Liver (tissue), 8 donors: ENCODE measurements at regions not wholly inside any gene's neighbourhood (a gene's known extent, or its start where the extent isn't known, plus 50 kb on each side); places are given as distances from the start of the nearest gene placed in this dataset.

Source experiments
- DNase-seq: peaks from one replicate; pipeline ENCODE4 v3.0.0-alpha.2; 2017; ENCODE audit warnings: low spot score
- H3K27ac ChIP-seq, 2 donors: one replicate each; pipeline ENCODE4 v1.7.0; 2013; ENCODE audit warnings: inconsistent platforms in 2 of 2, low read length in 2 of 2, control low read depth in 1 of 2, low read depth in 1 of 2, mild to moderate bottlenecking in 1 of 2
- H3K27me3 ChIP-seq, 4 donors: one replicate each; pipeline versions ENCODE4 v1.6.1 to v1.7.0; 2013; ENCODE audit warnings: low read length in 3 of 4, inconsistent platforms in 1 of 4, mild to moderate bottlenecking in 1 of 4, moderate library complexity in 1 of 4; ENCODE audit not compliant: control insufficient read depth in 4 of 4, insufficient read depth in 4 of 4
- H3K36me3 ChIP-seq, 4 donors: one replicate each; pipeline versions ENCODE4 v1.6.1 to v1.7.0; 2013; ENCODE audit warnings: low read length in 3 of 4, mild to moderate bottlenecking in 3 of 4, low read depth in 1 of 4, moderate library complexity in 1 of 4; ENCODE audit not compliant: control insufficient read depth in 4 of 4, insufficient read depth in 3 of 4
- H3K4me1 ChIP-seq, 4 donors: one replicate each; pipeline versions ENCODE4 v1.6.1 to v1.7.0; 2013; ENCODE audit warnings: low read length in 3 of 4, mild to moderate bottlenecking in 3 of 4, moderate library complexity in 1 of 4; ENCODE audit not compliant: control insufficient read depth in 4 of 4, insufficient read depth in 4 of 4
- H3K4me3 ChIP-seq, 3 donors: one replicate each; pipeline versions ENCODE4 v1.6.1 to v1.7.0; 2013; ENCODE audit warnings: low read length in 3 of 3, control low read depth in 1 of 3, low read depth in 1 of 3, mild to moderate bottlenecking in 1 of 3
- H3K9ac ChIP-seq, 2 donors: one replicate each; pipeline ENCODE4 v1.7.0; 2013; ENCODE audit warnings: low read length in 2 of 2, mild to moderate bottlenecking in 2 of 2, moderate library complexity in 2 of 2, control low read depth in 1 of 2, low read depth in 1 of 2
- H3K9me3 ChIP-seq, 4 donors: one replicate each; pipeline versions ENCODE4 v1.6.1 to v1.7.0; 2013; ENCODE audit warnings: low read length in 3 of 4; ENCODE audit not compliant: control insufficient read depth in 4 of 4
- EGR1 ChIP-seq, 2 donors: IDR thresholded peaks; 2 replicates each; pipeline ENCODE4 v1.6.1; 2016 to 2018; ENCODE audit warnings: antibody characterized with exemption in 2 of 2, low read depth in 2 of 2
- FOXA1 ChIP-seq: IDR thresholded peaks from 2 replicates; pipeline ENCODE4 v1.6.1; 2016; ENCODE audit warnings: antibody characterized with exemption
- FOXA2 ChIP-seq: IDR thresholded peaks from 2 replicates; pipeline ENCODE4 v1.6.1; 2016; ENCODE audit warnings: antibody characterized with exemption
- GABPA ChIP-seq, 2 donors: IDR thresholded peaks in 1 of 2; conservative IDR thresholded peaks in 1 of 2; 2 replicates each; pipeline ENCODE4 v1.6.1; 2016; ENCODE audit warnings: antibody characterized with exemption in 2 of 2, mild to moderate bottlenecking in 1 of 2, moderate library complexity in 1 of 2
- HNF4A ChIP-seq, 2 donors: conservative IDR thresholded peaks; 2 replicates each; pipeline ENCODE4 v1.6.1; 2016; ENCODE audit warnings: antibody characterized with exemption in 2 of 2, mild to moderate bottlenecking in 2 of 2
- HNF4G ChIP-seq: IDR thresholded peaks from 2 replicates; pipeline ENCODE4 v1.6.1; 2016; ENCODE audit warnings: antibody characterized with exemption
- JUND ChIP-seq, 2 donors: IDR thresholded peaks; 2 replicates each; pipeline ENCODE4 v1.6.1; 2016; ENCODE audit warnings: antibody characterized with exemption in 2 of 2
- NR2F2 ChIP-seq: IDR thresholded peaks from 2 replicates; pipeline ENCODE4 v1.6.1; 2016; ENCODE audit warnings: antibody characterized with exemption
- RAD21 ChIP-seq, 2 donors: IDR thresholded peaks; 2 replicates each; pipeline ENCODE4 v1.6.1; 2016; ENCODE audit warnings: antibody characterized with exemption in 2 of 2, mild to moderate bottlenecking in 2 of 2
- RXRA ChIP-seq, 2 donors: IDR thresholded peaks; 2 replicates each; pipeline ENCODE4 v1.6.1; 2017 to 2018; ENCODE audit warnings: antibody characterized with exemption in 2 of 2, mild to moderate bottlenecking in 1 of 2
- SP1 ChIP-seq: IDR thresholded peaks from 2 replicates; pipeline ENCODE4 v1.6.1; 2018; ENCODE audit warnings: antibody characterized with exemption, mild to moderate bottlenecking
- TAF1 ChIP-seq: conservative IDR thresholded peaks from 2 replicates; pipeline ENCODE4 v1.6.1; 2016; ENCODE audit warnings: antibody characterized with exemption, mild to moderate bottlenecking
- YY1 ChIP-seq: IDR thresholded peaks from 2 replicates; pipeline ENCODE4 v1.6.1; 2016; ENCODE audit warnings: antibody characterized with exemption, mild to moderate bottlenecking
- WGBS: extraction: QIAGEN DNeasy Blood & Tissue Kit; methylation state at CpG from one replicate; pipeline ENCODE4 v1.1.7; 2013; 5-methylcytosine and 5-hydroxymethylcytosine counted together
- TF ChIP-seq, protein P1 (sequence below): IDR thresholded peaks from 2 replicates; pipeline ENCODE4 v1.6.1; 2016; ENCODE audit warnings: antibody characterized with exemption
- TF ChIP-seq, protein P2 (sequence below): IDR thresholded peaks from 2 replicates; pipeline ENCODE4 v1.6.1; 2016; ENCODE audit warnings: antibody characterized with exemption
- TF ChIP-seq, protein P3 (sequence below): IDR thresholded peaks from 2 replicates; pipeline ENCODE4 v1.6.1; 2016; ENCODE audit warnings: antibody characterized with exemption, mild to moderate bottlenecking
- TF ChIP-seq, protein P4 (sequence below): IDR thresholded peaks from 2 replicates; pipeline ENCODE4 v1.6.1; 2016; ENCODE audit warnings: antibody characterized with exemption
- TF ChIP-seq, protein P5 (sequence below): fragments of 150-350 bp; IDR thresholded peaks from 2 replicates; pipeline ENCODE4 v1.5.1; 2017; ENCODE audit warnings: improper control_type of control experiment, low read depth, low read length; ENCODE audit not compliant: missing input control
- donor health status: healthy.
- donor health status: healthy.
- donor health status: healthy.
- donor health status: healthy.
- donor health status: healthy.

DNA sequence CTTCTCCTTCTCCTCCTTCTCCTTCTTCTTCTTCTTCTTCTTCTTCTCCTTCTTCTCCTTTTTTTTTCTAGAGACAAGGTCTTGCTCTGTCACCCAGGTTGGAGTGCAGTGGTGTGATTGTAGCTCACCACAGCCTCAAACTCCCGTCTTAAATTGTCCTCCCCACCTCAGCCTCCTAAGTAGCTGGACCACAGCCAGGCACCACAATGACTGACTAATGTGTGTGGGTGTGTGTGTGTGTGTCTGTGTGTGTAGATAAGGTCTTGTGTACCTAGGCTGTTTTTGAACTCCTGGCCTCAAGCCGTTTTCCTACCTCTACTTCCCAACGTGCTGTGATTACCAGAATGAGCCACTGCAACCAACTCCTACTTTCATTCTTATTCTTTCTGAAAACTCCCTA lies 390.9 kb downstream of the ADAM29 start (continued):
- TF ChIP-seq TAF1 (no peak), GABPA (IDR thresholded peaks at IDR 0.05 in 1 of 2, conservative IDR thresholded peaks at IDR 0.05 in 1 of 2) (no peak), EGR1 (IDR thresholded peaks at IDR 0.05; ENCODE audit: low read depth in 2 of 2) (no peak)

DNA sequence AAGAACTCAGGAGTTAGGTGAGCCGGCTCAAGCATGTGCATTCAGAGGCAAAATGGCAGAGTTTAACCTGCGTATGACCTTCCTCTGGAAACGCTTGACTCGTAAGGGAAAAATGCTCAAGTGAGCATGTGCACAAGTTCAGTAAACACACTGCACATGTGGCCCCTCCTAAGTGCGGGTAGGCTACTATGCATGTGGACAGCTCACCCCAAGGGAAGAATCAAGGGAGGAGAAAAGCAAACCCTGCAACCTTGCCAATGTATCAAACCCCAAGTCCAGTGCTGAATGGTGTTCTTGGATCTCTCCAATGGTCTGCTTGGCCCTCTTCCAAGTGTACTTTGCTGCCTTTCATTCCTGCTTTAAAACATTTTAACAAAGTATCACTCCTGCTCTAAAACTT lies 407.1 kb downstream of the ADAM29 start:
- H3K4me3 ChIP-seq = no peak overlapping the region
- DNase-seq = no peak
- WGBS = 85% methylated on average over 5 of the region's 5 CpGs
- no peaks in the 10 kb centered on the region for H3K4me1 ChIP-seq
- TF ChIP-seq GABPA (IDR thresholded peaks at IDR 0.05 in 1 of 2, conservative IDR thresholded peaks at IDR 0.05 in 1 of 2) = no peak
- TF ChIP-seq, protein P1, sequence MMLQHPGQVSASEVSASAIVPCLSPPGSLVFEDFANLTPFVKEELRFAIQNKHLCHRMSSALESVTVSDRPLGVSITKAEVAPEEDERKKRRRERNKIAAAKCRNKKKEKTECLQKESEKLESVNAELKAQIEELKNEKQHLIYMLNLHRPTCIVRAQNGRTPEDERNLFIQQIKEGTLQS = no peak
- TF ChIP-seq HNF4A (conservative IDR thresholded peaks at IDR 0.05) = no peak
- TF ChIP-seq NR2F2 = no peak
- TF ChIP-seq TAF1 = no peak
- TF ChIP-seq, protein P2, sequence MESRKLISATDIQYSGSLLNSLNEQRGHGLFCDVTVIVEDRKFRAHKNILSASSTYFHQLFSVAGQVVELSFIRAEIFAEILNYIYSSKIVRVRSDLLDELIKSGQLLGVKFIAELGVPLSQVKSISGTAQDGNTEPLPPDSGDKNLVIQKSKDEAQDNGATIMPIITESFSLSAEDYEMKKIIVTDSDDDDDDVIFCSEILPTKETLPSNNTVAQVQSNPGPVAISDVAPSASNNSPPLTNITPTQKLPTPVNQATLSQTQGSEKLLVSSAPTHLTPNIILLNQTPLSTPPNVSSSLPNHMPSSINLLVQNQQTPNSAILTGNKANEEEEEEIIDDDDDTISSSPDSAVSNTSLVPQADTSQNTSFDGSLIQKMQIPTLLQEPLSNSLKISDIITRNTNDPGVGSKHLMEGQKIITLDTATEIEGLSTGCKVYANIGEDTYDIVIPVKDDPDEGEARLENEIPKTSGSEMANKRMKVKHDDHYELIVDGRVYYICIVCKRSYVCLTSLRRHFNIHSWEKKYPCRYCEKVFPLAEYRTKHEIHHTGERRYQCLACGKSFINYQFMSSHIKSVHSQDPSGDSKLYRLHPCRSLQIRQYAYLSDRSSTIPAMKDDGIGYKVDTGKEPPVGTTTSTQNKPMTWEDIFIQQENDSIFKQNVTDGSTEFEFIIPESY = no peak
- TF ChIP-seq SP1 = no peak
- peaks cover 0 to 3% (median 0%) of the 10 kb centered on the region in 4 donors for H3K27me3 ChIP-seq
- H3K36me3 ChIP-seq = no peaks in the 10 kb centered on the region
- no peak overlapping the region for H3K9ac ChIP-seq
- no peak overlapping the region for H3K27ac ChIP-seq
- no peaks in the 10 kb centered on the region for H3K9me3 ChIP-seq

DNA sequence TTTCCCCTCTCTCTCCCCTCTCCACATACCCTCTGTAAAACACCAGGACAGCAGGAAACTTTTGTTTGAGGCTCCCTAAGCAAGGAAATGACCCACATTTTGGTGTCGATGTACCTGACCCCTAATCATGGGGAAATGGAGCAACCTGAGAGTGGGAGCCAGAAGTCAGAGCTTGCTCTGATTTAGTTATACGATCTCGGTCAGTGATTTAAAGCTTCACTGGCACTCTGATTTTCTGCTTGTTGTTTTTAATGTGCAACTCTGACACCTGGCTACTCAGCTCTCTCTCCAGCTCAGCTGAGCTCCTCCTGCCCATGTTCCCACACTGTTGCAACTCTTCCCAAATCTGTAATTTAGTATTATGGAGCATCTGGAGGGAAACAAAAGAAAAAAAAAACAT lies 408.6 kb downstream of the ADAM29 start:
- Histone ChIP-seq H3K27me3 (peaks cover 0 to 3% (median 0%) of the 10 kb centered on the region in 4 donors), H3K9ac (no peak overlapping the region), H3K4me3 (no peak overlapping the region), H3K9me3 (no peaks in the 10 kb centered on the region), H3K36me3 (no peaks in the 10 kb centered on the region), H3K27ac (no peak overlapping the region), H3K4me1 (no peaks in the 10 kb centered on the region)
- TF ChIP-seq, protein P2 = no peak
- TF ChIP-seq, protein P3, sequence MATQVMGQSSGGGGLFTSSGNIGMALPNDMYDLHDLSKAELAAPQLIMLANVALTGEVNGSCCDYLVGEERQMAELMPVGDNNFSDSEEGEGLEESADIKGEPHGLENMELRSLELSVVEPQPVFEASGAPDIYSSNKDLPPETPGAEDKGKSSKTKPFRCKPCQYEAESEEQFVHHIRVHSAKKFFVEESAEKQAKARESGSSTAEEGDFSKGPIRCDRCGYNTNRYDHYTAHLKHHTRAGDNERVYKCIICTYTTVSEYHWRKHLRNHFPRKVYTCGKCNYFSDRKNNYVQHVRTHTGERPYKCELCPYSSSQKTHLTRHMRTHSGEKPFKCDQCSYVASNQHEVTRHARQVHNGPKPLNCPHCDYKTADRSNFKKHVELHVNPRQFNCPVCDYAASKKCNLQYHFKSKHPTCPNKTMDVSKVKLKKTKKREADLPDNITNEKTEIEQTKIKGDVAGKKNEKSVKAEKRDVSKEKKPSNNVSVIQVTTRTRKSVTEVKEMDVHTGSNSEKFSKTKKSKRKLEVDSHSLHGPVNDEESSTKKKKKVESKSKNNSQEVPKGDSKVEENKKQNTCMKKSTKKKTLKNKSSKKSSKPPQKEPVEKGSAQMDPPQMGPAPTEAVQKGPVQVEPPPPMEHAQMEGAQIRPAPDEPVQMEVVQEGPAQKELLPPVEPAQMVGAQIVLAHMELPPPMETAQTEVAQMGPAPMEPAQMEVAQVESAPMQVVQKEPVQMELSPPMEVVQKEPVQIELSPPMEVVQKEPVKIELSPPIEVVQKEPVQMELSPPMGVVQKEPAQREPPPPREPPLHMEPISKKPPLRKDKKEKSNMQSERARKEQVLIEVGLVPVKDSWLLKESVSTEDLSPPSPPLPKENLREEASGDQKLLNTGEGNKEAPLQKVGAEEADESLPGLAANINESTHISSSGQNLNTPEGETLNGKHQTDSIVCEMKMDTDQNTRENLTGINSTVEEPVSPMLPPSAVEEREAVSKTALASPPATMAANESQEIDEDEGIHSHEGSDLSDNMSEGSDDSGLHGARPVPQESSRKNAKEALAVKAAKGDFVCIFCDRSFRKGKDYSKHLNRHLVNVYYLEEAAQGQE = no peak
- TF ChIP-seq YY1 = no peak
- TF ChIP-seq TAF1 = no peak
- TF ChIP-seq RXRA (IDR thresholded peaks at IDR 0.05) = no peak
- TF ChIP-seq, protein P4, sequence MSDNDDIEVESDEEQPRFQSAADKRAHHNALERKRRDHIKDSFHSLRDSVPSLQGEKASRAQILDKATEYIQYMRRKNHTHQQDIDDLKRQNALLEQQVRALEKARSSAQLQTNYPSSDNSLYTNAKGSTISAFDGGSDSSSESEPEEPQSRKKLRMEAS = no peak
- no peak for TF ChIP-seq HNF4G
- TF ChIP-seq EGR1 (IDR thresholded peaks at IDR 0.05; ENCODE audit: low read depth in 2 of 2) = no peak
- no peak for TF ChIP-seq JUND (IDR thresholded peaks at IDR 0.05)
- TF ChIP-seq NR2F2 = no peak
- TF ChIP-seq GABPA (IDR thresholded peaks at IDR 0.05 in 1 of 2, conservative IDR thresholded peaks at IDR 0.05 in 1 of 2) = no peak
- TF ChIP-seq RAD21 (IDR thresholded peaks at IDR 0.05) = no peak
- TF ChIP-seq, protein P1 = no peak
- no peak for TF ChIP-seq HNF4A (conservative IDR thresholded peaks at IDR 0.05)
- TF ChIP-seq SP1 = no peak
- no peak for TF ChIP-seq FOXA1
- TF ChIP-seq, protein P5, sequence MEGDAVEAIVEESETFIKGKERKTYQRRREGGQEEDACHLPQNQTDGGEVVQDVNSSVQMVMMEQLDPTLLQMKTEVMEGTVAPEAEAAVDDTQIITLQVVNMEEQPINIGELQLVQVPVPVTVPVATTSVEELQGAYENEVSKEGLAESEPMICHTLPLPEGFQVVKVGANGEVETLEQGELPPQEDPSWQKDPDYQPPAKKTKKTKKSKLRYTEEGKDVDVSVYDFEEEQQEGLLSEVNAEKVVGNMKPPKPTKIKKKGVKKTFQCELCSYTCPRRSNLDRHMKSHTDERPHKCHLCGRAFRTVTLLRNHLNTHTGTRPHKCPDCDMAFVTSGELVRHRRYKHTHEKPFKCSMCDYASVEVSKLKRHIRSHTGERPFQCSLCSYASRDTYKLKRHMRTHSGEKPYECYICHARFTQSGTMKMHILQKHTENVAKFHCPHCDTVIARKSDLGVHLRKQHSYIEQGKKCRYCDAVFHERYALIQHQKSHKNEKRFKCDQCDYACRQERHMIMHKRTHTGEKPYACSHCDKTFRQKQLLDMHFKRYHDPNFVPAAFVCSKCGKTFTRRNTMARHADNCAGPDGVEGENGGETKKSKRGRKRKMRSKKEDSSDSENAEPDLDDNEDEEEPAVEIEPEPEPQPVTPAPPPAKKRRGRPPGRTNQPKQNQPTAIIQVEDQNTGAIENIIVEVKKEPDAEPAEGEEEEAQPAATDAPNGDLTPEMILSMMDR = no peak
- no peak for TF ChIP-seq FOXA2
- WGBS = 81% methylated on average over 3 of the region's 3 CpGs
- DNase-seq = no peak
